ENCODE measurements at regions not wholly inside any gene's neighbourhood (a gene's known extent, or its start where the extent isn't known, plus 50 kb on each side); places are given as distances from the start of the nearest gene placed in this dataset.

DNA sequence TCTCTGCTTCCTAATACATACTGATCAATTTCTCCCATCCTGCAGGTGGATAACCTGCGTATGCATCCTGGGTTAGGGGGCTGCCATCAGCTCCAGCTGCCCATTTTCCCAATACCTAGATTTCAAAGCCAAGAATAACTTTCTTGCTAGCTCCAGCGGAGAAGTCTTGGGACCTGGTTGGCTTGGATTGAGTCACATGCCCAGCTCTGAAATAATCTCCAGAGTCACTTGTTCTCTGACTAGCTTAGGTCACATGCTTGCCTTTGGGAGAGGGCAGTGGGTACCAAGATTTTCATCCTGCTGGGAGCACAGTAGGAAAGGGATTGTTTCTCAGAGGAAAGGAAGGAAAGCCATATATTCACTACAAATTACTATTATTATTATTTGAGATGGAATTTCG is 70.0 kb upstream of the ELAC2 start:
- no peak for DNase-seq (ENCODE audit: low read depth, low spot score)

DNA sequence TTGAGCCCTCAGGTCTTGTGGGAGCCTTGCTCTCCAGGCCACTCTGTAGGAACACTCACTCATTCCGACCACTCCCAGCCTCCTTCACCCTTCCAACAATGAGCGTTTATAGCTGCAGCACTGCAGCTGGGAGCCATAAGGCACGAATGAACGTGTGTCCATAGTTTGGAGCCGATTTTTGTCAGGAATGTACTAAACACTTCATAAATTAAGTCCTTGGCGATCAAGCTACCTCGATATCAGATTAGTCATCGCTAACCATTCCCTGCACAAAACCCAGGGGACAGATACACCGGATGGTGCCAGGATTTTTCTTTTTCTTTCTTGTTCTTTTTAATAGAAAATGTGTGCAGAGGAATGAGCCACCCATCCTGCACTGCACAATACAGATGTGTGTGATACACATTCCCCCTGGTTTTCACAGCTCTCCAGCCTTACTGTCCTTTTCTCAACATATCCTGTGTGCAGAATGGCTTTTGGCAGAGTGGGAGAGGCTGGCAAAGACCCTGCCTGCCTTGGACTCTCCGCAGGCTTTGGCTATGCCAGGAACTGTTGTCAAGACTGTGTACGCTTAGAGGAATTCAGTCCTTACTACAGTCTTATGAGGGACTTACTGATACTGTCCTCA is 68.4 kb upstream of the ELAC2 start:
- DNase-seq (ENCODE audit: low read depth, low spot score) = no peak

DNA sequence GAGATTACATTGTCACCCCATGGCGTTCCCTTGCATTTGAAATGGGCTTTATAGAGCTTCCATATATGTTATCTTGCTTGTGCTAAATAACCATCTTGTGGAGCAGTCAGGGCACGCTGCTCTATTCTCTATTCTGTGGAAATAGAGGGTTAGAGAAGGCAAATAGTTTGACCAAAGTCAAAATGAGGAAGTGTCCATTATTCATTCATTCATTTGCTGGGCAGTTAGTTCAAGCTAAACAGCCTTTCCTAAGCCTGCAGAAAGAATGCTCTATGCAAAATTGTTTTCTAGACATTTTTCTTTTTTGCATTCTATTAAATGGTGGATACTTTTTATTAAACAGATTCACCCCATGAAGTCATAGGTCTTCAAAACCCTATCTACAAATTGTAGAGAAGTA is 67.8 kb upstream of the ELAC2 start:
- DNase-seq (ENCODE audit: low read depth, low spot score) = no peak

DNA sequence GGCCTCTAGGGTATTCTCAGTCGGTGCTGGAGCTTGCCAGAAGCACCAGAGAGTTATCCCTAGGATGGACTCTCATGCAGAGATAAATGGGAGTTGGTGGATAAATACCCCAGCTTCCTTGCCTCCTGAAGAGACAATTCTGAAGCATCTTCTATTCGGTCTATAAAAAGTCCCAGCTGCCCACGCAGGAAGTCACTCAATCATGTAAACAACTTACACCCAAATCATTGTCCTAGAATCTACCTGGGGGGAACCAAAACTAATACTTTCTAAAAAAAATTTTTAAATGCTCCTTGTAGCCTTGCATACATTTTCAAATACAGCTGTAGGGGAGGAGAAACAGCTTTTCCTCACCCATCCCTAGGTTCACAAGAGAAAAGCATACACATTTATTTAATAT is 66.6 kb upstream of the ELAC2 start:
- no peak for DNase-seq (ENCODE audit: low read depth, low spot score)

DNA sequence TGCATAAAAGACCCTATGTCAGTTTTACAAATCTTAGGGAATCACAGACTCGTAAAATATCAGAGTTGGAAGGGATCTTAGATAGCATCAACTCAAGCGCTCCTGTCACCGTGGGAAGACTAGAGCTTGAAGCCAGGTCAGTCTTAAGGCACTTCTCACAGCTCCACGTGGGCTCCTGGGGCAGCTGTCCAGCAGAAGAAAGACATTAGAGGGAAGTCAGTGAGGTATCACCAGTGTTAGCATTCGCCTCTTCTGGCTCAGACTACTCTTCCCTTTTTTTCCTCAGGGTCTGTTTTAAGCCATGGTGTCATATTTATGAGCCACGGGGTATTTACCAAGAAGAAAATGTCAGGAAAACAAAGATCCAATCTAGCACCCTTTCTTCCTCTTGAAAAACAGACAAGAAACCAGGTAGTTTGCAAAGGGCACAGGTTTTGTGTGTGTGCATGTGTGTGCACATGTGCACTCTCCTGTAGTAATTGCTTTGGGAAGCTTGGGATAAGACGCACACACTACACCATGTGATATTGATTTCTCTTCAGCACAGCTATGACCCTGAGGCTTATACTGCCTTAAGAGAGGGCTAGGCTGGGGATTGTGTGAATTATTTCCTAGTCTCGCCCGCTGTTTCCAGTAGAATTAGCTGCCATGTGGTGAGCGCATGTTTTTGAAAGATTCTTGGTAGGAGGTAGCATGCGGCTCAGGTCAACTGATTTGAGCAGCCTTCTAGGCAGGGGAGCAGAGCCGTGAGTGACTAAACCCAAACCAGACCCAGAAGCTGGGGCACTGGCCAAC is 61.0 kb upstream of the ELAC2 start:
- no peak for DNase-seq (ENCODE audit: low read depth, low spot score)

DNA sequence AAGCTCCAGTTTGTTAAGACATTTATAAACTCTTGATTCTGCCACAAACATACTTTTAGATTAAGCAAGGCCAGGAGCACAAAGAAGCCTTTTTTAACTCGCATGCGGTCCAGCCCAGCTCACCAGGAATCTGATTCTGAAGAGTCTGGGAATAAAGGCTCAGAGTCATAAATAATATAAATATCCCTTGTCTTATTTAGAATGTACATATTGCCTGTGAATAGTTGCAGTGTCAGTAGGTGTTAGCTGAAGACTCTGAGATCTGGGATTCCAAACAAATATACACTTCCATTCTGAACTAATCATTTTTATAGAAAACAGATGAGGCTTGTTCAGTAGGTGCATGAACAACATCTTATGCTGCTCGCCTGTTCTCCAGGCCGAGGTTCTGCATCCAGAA is 59.1 kb upstream of the ELAC2 start:
- DNase-seq (ENCODE audit: low read depth, low spot score) = no peak

DNA sequence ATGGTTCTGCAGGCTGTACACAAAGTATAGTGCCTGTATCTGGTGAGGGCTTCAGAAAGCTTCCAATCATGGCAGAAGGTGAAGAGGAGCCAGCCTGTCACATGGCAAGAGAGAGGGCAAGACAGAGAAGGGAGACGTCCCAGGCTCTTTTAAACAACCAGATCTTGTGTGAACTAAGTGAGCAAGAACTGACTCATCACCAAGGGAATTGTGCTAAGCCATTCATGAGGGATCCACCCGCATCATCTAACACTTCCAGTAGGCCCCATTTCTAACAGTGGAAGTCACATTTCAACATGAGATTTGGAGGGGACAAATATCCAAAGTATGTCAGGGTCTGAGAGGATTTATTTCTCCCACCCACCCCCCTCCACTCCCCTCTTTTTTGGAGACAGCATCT is 56.2 kb upstream of the ELAC2 start:
- no peak for DNase-seq (ENCODE audit: low read depth, low spot score)

DNA sequence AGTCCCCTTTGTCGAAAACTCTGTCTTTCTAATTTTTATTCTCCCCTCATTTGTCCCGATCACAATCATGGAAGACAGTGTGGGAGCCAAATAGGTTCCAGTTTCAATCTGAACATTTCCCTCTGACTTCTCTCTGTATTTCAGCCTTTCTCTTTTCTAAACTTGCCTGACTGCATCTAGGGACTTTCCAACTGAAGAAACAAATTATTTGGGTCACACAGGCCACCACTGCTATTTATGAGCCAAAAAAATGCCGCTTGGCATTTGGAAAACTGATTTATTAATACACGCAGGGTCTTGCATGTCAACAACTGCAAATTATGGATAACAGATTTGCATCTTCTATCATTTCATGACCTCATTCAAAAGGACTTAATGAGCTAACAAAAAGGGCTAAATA is 55.2 kb upstream of the ELAC2 start:
- DNase-seq (ENCODE audit: low read depth, low spot score) = no peak

DNA sequence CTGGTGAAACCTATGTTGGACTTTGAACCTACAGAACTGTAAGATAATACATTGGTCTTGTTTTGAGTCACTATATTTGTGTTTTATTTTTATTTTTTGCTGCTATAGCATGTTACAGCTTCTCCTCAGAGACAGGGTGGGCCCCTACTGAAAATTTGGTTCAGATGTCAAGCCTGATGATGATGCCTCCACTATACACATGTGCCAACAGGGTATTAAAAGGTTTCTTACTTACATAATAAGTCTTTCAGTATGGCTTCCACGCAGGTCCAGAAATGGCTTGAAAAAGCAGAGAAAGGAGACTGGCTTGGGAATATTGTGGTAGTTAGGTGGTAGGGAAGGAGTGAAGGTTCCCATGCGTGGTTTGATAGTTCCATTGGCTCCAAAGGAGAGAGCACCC is 52.9 kb upstream of the ELAC2 start:
- DNase-seq (ENCODE audit: low read depth, low spot score) = no peak

DNA sequence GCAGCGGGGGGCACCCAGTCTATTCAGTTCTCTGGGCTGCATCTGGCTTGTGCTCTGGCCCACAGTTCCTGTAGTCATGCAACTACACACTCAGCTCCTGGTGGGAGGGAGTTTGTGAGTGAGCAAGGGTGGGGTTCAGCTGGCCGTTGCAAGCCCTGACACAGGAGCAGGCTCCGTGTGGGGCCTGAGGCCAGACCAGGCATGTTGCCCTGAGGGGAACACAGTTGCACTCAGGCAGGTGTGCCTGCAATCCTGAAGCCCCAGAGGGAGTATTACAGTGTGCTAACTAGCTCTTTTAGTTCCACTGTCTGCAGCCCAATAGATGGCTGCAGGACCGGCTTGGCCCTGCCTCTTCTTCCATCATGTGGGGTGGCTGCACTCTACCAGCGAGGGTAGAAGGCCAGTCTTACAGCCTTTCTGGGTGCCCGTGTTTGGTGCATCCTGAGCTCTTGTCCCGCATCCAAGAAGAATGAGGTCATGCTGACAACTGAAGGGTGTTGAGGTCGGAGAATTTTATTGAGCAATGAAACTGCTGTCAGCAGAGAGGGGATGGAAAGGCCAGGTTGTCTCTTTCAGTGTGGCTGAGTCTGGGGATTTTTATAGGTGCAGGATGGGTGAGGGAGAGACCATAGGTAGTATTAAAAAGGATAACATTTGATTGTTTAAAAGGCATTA is 49.9 kb upstream of the ELAC2 start:
- no peak for DNase-seq (ENCODE audit: low read depth, low spot score)

Data from iPS DF 19.7 (cell line).